K562 (cell line): ENCODE measurements at regions not wholly inside any gene's neighbourhood (a gene's known extent, or its start where the extent isn't known, plus 50 kb on each side); places are given as distances from the start of the nearest gene placed in this dataset.

Experiments used
- ATAC-seq: fragments of 200-7000 bp; cut with Tn5 transposase; 3 replicates; pipeline ENCODE4 v1.9.1; 2020; ENCODE audit warnings: moderate library complexity
- BruUV-seq: library from RNA; stranded (reverse); fragments of 400-500 nt; replicated peaks from 2 replicates; lab custom pipeline; 2021; lab: Mats Ljungman, UMichigan
- CTCF ChIA-PET: fragments of 300-600 bp; formaldehyde crosslinking; extraction: SDS; loops from one replicate; lab custom pipeline; 2021; ENCODE audit warnings: low intra/inter-chr PET ratio; lab: Yijun Ruan, JAX
- POLR2A ChIA-PET: fragments of 300-600, 350-650 bp; sonication (Branson Sonifier 250); formaldehyde crosslinking; extraction: SDS; loops from one replicate; lab custom pipeline; 2021; ENCODE audit warnings: antibody characterized with exemption, inconsistent platforms; lab: Yijun Ruan, JAX
- DNase-seq, 4 experiments: peaks; one replicate each; pipeline versions ENCODE4 v3.0.0 to v3.0.0-alpha.2; 2011 to 2018; ENCODE audit warnings: low spot score in 3 of 4, mixed read lengths in 3 of 4; ENCODE audit errors: extremely low read depth in 1 of 4
- FAIRE-seq: peaks from 2 replicates; lab custom pipeline; 2011; peaks lifted over from hg19 to GRCh38; lab: Jason Lieb, UNC
- H2AFZ ChIP-seq: 2 replicates; pipeline ENCODE4 v1.6.0; 2011; ENCODE audit warnings: low read depth, low read length, control low read depth, inconsistent platforms
- H3K27ac ChIP-seq: fragments of 200-600 bp; 3 replicates; pipeline ENCODE4 v1.8.0; 2011; ENCODE audit warnings: low read depth, mild to moderate bottlenecking, control low read depth, inconsistent platforms, low read length, moderate library complexity, mixed read lengths; ENCODE audit errors: extremely low read depth
- H3K27me3 ChIP-seq, 2 experiments: fragments of 300-600 bp in 1 of 2; 2 replicates in 1 of 2; 3 replicates in 1 of 2; pipeline versions ENCODE4 v1.6.0 to v1.8.0; 2011; ENCODE audit warnings: inconsistent platforms in 2 of 2, low read length in 2 of 2, mild to moderate bottlenecking in 1 of 2, mixed read lengths in 1 of 2, moderate library complexity in 1 of 2; ENCODE audit not compliant: control insufficient read depth in 2 of 2, insufficient read depth in 2 of 2
- H3K36me3 ChIP-seq: fragments of 300-600 bp; 3 replicates; pipeline ENCODE4 v1.8.0; 2011; ENCODE audit warnings: mild to moderate bottlenecking, low read length, inconsistent platforms; ENCODE audit not compliant: control insufficient read depth, insufficient read depth
- H3K4me1 ChIP-seq, 2 experiments: fragments of 200-600 bp in 1 of 2; replicated peaks in 1 of 2; 2 replicates in 1 of 2; 3 replicates in 1 of 2; pipeline versions ENCODE4 v1.5.1 to v1.8.0; 2011; ENCODE audit warnings: inconsistent platforms in 2 of 2, low read length in 2 of 2, mild to moderate bottlenecking in 1 of 2, mixed read lengths in 1 of 2, moderate library complexity in 1 of 2; ENCODE audit not compliant: control insufficient read depth in 2 of 2, insufficient read depth in 2 of 2
- H3K4me2 ChIP-seq: 2 replicates; pipeline ENCODE4 v1.6.1; 2011; ENCODE audit warnings: low read length, control low read depth, inconsistent platforms, mixed read lengths; ENCODE audit not compliant: insufficient read depth
- H3K4me3 ChIP-seq: fragments of 200-600 bp; sonication (generic), shearing (Covaris generic); 2 replicates; pipeline ENCODE4 v1.5.1; 2016; ENCODE audit warnings: control low read depth, inconsistent platforms
- H3K79me2 ChIP-seq: fragments of 200-600 bp; 3 replicates; pipeline ENCODE4 v1.8.0; 2011; ENCODE audit warnings: low read length, inconsistent platforms; ENCODE audit not compliant: control insufficient read depth, insufficient read depth
- H3K9ac ChIP-seq, 2 experiments: 2 replicates each; pipeline versions ENCODE4 v1.6.0 to v1.6.1; 2011; ENCODE audit warnings: low read depth in 2 of 2, low read length in 2 of 2, control low read depth in 1 of 2, inconsistent platforms in 1 of 2, mild to moderate bottlenecking in 1 of 2, mixed read lengths in 1 of 2; ENCODE audit not compliant: insufficient read depth in 1 of 2
- H3K9me1 ChIP-seq: one replicate; pipeline ENCODE4 v1.6.0; 2011; ENCODE audit warnings: inconsistent platforms, mild to moderate bottlenecking, low read length, moderate library complexity; ENCODE audit not compliant: control insufficient read depth, insufficient read depth
- H3K9me3 ChIP-seq: replicated peaks from 2 replicates; pipeline ENCODE4 v1.5.1; 2011; ENCODE audit warnings: low read depth, low read length, inconsistent platforms; ENCODE audit not compliant: control insufficient read depth, insufficient read depth
- H4K20me1 ChIP-seq: replicated peaks from 2 replicates; pipeline ENCODE4 v1.6.1; 2011; ENCODE audit warnings: low read length, inconsistent platforms, mixed read lengths; ENCODE audit not compliant: control insufficient read depth, insufficient read depth
- ARID4B ChIP-seq: sonication (generic); formaldehyde crosslinking; IDR thresholded peaks from 2 replicates; pipeline ENCODE4 v1.8.0; 2022; ENCODE audit warnings: mild to moderate bottlenecking, missing genetic modification reagents
- CLOCK ChIP-seq: fragments of 250-450 bp; sonication (Bioruptor Pico); IDR thresholded peaks from 2 replicates; pipeline ENCODE4 v1.4.0; 2020; ENCODE audit warnings: mild to moderate bottlenecking, moderate library complexity, borderline replicate concordance
- CREBBP ChIP-seq: IDR thresholded peaks from one replicate; pipeline ENCODE4 v1.6.1; 2012; ENCODE audit warnings: low read depth, mild to moderate bottlenecking, control low read depth, inconsistent platforms, low read length
- HSF4 ChIP-seq: fragments of 250-450 bp; sonication (Bioruptor Pico); IDR thresholded peaks from 2 replicates; pipeline ENCODE4 v2.1.2; 2022; ENCODE audit warnings: mild to moderate bottlenecking, moderate library complexity, borderline replicate concordance
- IRF1 ChIP-seq: sonication (generic); formaldehyde crosslinking; IDR thresholded peaks from 2 replicates; pipeline ENCODE4 v1.8.0; 2022; ENCODE audit warnings: missing genetic modification reagents, mild to moderate bottlenecking, borderline replicate concordance
- IRF2 ChIP-seq: sonication (generic); formaldehyde crosslinking; IDR thresholded peaks from 2 replicates; pipeline ENCODE4 v1.8.1; 2022; ENCODE audit warnings: mild to moderate bottlenecking, missing genetic modification reagents
- MCM7 ChIP-seq, 2 experiments: fragments of 450-650 bp; IDR thresholded peaks; 2 replicates each; pipeline ENCODE4 v1.6.1; 2016 to 2018
- RFX5 ChIP-seq: IDR thresholded peaks from 2 replicates; pipeline ENCODE4 v1.6.1; 2011; ENCODE audit warnings: low read depth, mild to moderate bottlenecking, improper control_type of control experiment, low read length
- SIN3B ChIP-seq: fragments of 450-650 bp; IDR thresholded peaks from 2 replicates; pipeline ENCODE4 v1.6.1; 2017; ENCODE audit warnings: low read depth, mild to moderate bottlenecking, moderate library complexity
- THAP12 ChIP-seq: fragments of 250-450 bp; sonication (Bioruptor Pico); IDR thresholded peaks from 2 replicates; pipeline ENCODE4 v1.9.0; 2021; ENCODE audit warnings: mild to moderate bottlenecking, inconsistent platforms
- ZKSCAN3 ChIP-seq: fragments of 250-450 bp; sonication (Bioruptor Pico); IDR thresholded peaks from 2 replicates; pipeline ENCODE4 v1.4.0; 2020
- ZNF23 ChIP-seq: fragments of 250-450 bp; sonication (Bioruptor Pico); IDR thresholded peaks from 2 replicates; pipeline ENCODE4 v1.4.0; 2020; ENCODE audit warnings: mild to moderate bottlenecking
- ZNF707 ChIP-seq: fragments of 250-450 bp; sonication (Bioruptor Pico); conservative IDR thresholded peaks from 2 replicates; pipeline ENCODE4 v1.8.0; 2022; ENCODE audit warnings: inconsistent platforms, mild to moderate bottlenecking, moderate library complexity
- in situ Hi-C: fragments of 300-500 bp; cut with MboI; formaldehyde crosslinking; loops from 4 replicates; pipeline ENCODE4 v1.15.0; 2018; ENCODE audit warnings: inconsistent platforms, mixed read lengths
- intact Hi-C: fragments of 100-400 bp; cut with micrococcal nuclease; formaldehyde crosslinking; loops from 2 replicates; pipeline ENCODE4 v1.14.2; 2022

GRCh38 chr6:51387907-51388306, 569.2 kb downstream of the TFAP2B start (continued):
- no peak for TF ChIP-seq CLOCK
- TF ChIP-seq ZNF707 = no peak
- TF ChIP-seq MCM7 (IDR thresholded peaks at IDR 0.05) = no peak

GRCh38 chr6:51394061-51394460, 575.4 kb downstream of the TFAP2B start:
- in situ Hi-C loops = no loop called here
- no peak for FAIRE-seq
- TF ChIP-seq THAP12 (no peak), IRF2 (CRISPR knock-in tag) (no peak), SIN3B (no peak), ZNF23 (CRISPR knock-in tag) (no peak), CREBBP (no peak), RFX5 (no peak), IRF1 (CRISPR knock-in tag) (no peak), ARID4B (no peak), HSF4 (no peak), ZKSCAN3 (CRISPR knock-in tag) (no peak)

More at GRCh38 chr6:51394061-51394460, 575.4 kb downstream of the TFAP2B start:
- Histone ChIP-seq H3K79me2 (no peaks in the 10 kb centered on the region), H3K27ac (no peak overlapping the region), H3K4me3 (no peak overlapping the region), H3K36me3 (no peaks in the 10 kb centered on the region), H3K9me1 (no peaks in the 10 kb centered on the region), H3K9ac (no peak overlapping the region), H2AFZ (no peak overlapping the region), H3K4me2 (no peak overlapping the region), H3K9me3 (no peaks in the 10 kb centered on the region), H3K27me3 (no peaks in the 10 kb centered on the region), H3K4me1 (no peaks in the 10 kb centered on the region), H4K20me1 (no peaks in the 10 kb centered on the region)
- BruUV-seq = no TSS peak
- DNase-seq = no peak
- no peak for ATAC-seq
- ChIA-PET POLR2A (no interaction called here), CTCF (no interaction called here)
- intact Hi-C loops = no loop called here
